PC-3 (cell line): ENCODE measurements at regions not wholly inside any gene's neighbourhood (a gene's known extent, or its start where the extent isn't known, plus 50 kb on each side); places are given as distances from the start of the nearest gene placed in this dataset.

Experiments
- CTCF ChIP-seq: fragments of 300-600 bp; sonication (generic); conservative IDR thresholded peaks from 2 replicates; pipeline ENCODE4 v1.5.1; 2017; ENCODE audit warnings: antibody characterized with exemption, low read depth, mild to moderate bottlenecking, low read length
- EZH2 ChIP-seq: fragments of 300-600 bp; sonication (generic); IDR thresholded peaks from one replicate; pipeline ENCODE4 v1.6.1; 2017; ENCODE audit warnings: antibody characterized with exemption, mild to moderate bottlenecking, low read length; ENCODE audit not compliant: unreplicated experiment
- EZH2phosphoT487 ChIP-seq: fragments of 300-600 bp; sonication (generic); IDR thresholded peaks from 2 replicates; pipeline ENCODE4 v1.6.1; 2018; ENCODE audit warnings: mild to moderate bottlenecking, antibody characterized with exemption, low read length, borderline replicate concordance

DNA sequence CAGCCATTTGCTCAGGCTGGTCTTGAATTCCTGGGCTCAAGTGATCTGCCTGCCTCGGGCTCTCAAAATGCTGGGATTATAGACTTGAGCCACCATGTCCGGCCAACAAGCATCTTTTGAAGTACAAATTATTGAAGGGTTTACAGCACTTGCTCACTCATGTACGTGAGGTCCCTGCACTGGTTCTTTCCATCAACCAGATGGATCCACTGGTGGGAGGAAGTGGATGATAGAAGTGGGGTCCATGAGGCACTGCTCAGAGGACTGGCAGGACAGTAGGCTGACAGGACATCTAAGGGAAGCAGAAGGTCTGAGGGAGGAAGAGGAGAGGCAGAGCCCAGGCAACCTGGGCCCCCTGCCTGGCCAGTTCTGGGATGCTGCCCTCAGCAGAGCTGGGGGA is 109.2 kb upstream of the NXT1 start:
- TF ChIP-seq CTCF (no peak), EZH2 (no peak), EZH2phosphoT487 (no peak)
